H1 (cell line): ENCODE measurements at regions not wholly inside any gene's neighbourhood (a gene's known extent, or its start where the extent isn't known, plus 50 kb on each side); places are given as distances from the start of the nearest gene placed in this dataset.

ENCODE experiments used
- CHD2 ChIP-seq: IDR thresholded peaks from 2 replicates; pipeline ENCODE4 v1.6.1; 2012; ENCODE audit warnings: low read length, improper control_type of control experiment
- CTBP2 ChIP-seq: IDR thresholded peaks from 2 replicates; pipeline ENCODE4 v1.7.0; 2011; ENCODE audit warnings: borderline replicate concordance, mild to moderate bottlenecking, moderate library complexity, mixed read lengths, low read length; ENCODE audit not compliant: insufficient read depth, insufficient read length
- EP300 ChIP-seq, 2 experiments: IDR thresholded peaks; 1 replicate in 1 of 2; 2 replicates in 1 of 2; pipeline ENCODE4 v1.6.1; 2011 to 2012; ENCODE audit warnings: low read depth in 2 of 2, low read length in 2 of 2, mild to moderate bottlenecking in 2 of 2, borderline replicate concordance in 1 of 2, inconsistent platforms in 1 of 2, moderate library complexity in 1 of 2
- MAX ChIP-seq: IDR thresholded peaks from 2 replicates; pipeline ENCODE4 v1.6.1; 2012; ENCODE audit warnings: inconsistent platforms

GRCh38 chr2:82657106-82657505, 1802.0 kb downstream of the SUCLG1 start (continued):
- TF ChIP-seq MAX, result no peak
- no peak for TF ChIP-seq EP300 (IDR thresholded peaks at IDR 0.05; ENCODE audit: borderline replicate concordance in 1 of 2, low read depth in 2 of 2, low read length in 2 of 2)
- TF ChIP-seq CHD2, result no peak
- no peak for TF ChIP-seq CTBP2
